H1 (cell line): ENCODE measurements at regions not wholly inside any gene's neighbourhood (a gene's known extent, or its start where the extent isn't known, plus 50 kb on each side); places are given as distances from the start of the nearest gene placed in this dataset.

Experiments used
- ATF3 ChIP-seq: IDR thresholded peaks from 2 replicates; pipeline ENCODE4 v1.6.1; 2011; ENCODE audit warnings: low read depth, mild to moderate bottlenecking, low read length; ENCODE audit not compliant: insufficient read depth
- CEBPB ChIP-seq: IDR thresholded peaks from 2 replicates; pipeline ENCODE4 v1.6.1; 2012; ENCODE audit warnings: low read depth, low read length
- CHD1 ChIP-seq: IDR thresholded peaks from 2 replicates; pipeline ENCODE4 v1.6.1; 2012; ENCODE audit warnings: low read depth, low read length, improper control_type of control experiment
- CREB1 ChIP-seq: IDR thresholded peaks from 2 replicates; pipeline ENCODE4 v1.6.1; 2012; ENCODE audit warnings: inconsistent platforms
- CTCF ChIP-seq, 3 experiments: IDR thresholded peaks; 1 replicate in 2 of 3; 2 replicates in 1 of 3; pipeline versions ENCODE4 v1.5.1 to v1.6.1; 2011; ENCODE audit warnings: low read length in 3 of 3, mild to moderate bottlenecking in 3 of 3, inconsistent platforms in 2 of 3, low read depth in 1 of 3, moderate library complexity in 1 of 3; ENCODE audit not compliant: insufficient read depth in 1 of 3; ENCODE audit errors: control extremely low read depth in 1 of 3
- EP300 ChIP-seq, 2 experiments: IDR thresholded peaks; 1 replicate in 1 of 2; 2 replicates in 1 of 2; pipeline ENCODE4 v1.6.1; 2011 to 2012; ENCODE audit warnings: low read depth in 2 of 2, low read length in 2 of 2, mild to moderate bottlenecking in 2 of 2, borderline replicate concordance in 1 of 2, inconsistent platforms in 1 of 2, moderate library complexity in 1 of 2
- EZH2 ChIP-seq: fragments of 200-600 bp; sonication (generic); IDR thresholded peaks from 2 replicates; pipeline ENCODE4 v1.7.1; 2012; ENCODE audit warnings: low read depth, mild to moderate bottlenecking, moderate library complexity, low read length, inconsistent platforms; ENCODE audit not compliant: severe bottlenecking
- POLR2A ChIP-seq, 2 experiments: IDR thresholded peaks; 1 replicate in 1 of 2; 2 replicates in 1 of 2; pipeline ENCODE4 v1.6.1; 2011; ENCODE audit warnings: low read depth in 2 of 2, low read length in 2 of 2, mild to moderate bottlenecking in 2 of 2; ENCODE audit errors: control extremely low read depth in 1 of 2
- RFX5 ChIP-seq: IDR thresholded peaks from 2 replicates; pipeline ENCODE4 v1.6.1; 2011; ENCODE audit warnings: low read depth, low read length, improper control_type of control experiment, borderline replicate concordance
- SP1 ChIP-seq: IDR thresholded peaks from 2 replicates; pipeline ENCODE4 v1.6.1; 2011; ENCODE audit warnings: low read depth, low read length
- ZNF274 ChIP-seq: IDR thresholded peaks from 2 replicates; pipeline ENCODE4 v1.7.0; 2012; ENCODE audit warnings: low read length, borderline replicate concordance; ENCODE audit errors: extremely low read depth

GRCh38 chr11:105398636-105399035, 211.2 kb upstream of the GRIA4 start:
- TF ChIP-seq EZH2 (no peak), RFX5 (no peak), CHD1 (no peak), CTCF (IDR thresholded peaks at IDR 0.05; ENCODE audit: control extremely low read depth in 1 of 3, insufficient read depth in 1 of 3, low read depth in 1 of 3, low read length in 3 of 3) (no peak), EP300 (IDR thresholded peaks at IDR 0.05; ENCODE audit: borderline replicate concordance in 1 of 2, low read depth in 2 of 2, low read length in 2 of 2) (no peak), CEBPB (no peak), POLR2A (IDR thresholded peaks at IDR 0.05; ENCODE audit: control extremely low read depth in 1 of 2, low read depth in 2 of 2, low read length in 2 of 2) (no peak), ZNF274 (no peak), CREB1 (no peak), ATF3 (no peak), SP1 (no peak)
